ENCODE measurements at regions not wholly inside any gene's neighbourhood (a gene's known extent, or its start where the extent isn't known, plus 50 kb on each side); places are given as distances from the start of the nearest gene placed in this dataset.

DNA sequence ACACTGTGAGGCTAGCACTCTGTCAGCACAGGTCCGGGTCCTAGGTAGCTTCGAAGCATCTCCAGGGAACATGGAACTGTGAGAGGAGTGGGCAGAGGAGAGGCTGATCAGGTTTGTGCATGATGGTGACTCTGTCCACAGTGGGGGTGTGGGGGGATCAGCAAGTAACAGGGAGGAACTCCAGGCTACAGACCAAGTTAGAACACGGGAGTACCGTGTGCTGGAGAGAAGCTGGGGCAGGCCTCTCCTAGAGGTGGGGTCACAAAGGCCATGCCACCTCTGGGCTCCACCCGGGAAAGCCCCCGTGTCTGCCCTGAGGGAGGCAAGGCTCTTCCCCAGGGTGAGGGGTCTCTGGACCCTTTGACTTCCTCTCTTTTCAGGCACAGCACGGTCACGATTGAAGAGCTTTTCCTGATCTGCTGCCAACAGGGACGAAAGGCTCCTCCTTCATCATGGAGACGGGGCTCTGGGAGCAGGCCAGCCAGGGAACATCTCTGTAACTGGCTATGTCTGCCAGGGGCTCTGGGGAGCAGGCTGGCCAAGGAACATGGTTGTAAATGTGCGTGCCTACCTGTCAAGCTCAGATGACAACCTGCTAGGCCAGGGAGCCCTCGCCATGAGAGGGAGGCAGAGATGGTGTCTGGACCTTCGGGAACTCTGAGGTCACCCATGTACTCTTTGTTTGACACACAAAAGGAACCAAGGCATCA is 1476.1 kb downstream of the BRD1 start:
- TF ChIP-seq CREB1 (CRISPR knock-in tag; IDR thresholded peaks at IDR 0.05; ENCODE audit: low read depth) (no peak), POLR2AphosphoS5 (IDR thresholded peaks at IDR 0.05; ENCODE audit: low read depth) (no peak), EZH2 (IDR thresholded peaks at IDR 0.05; ENCODE audit: low read depth, unreplicated experiment) (no peak), JUNB (IDR thresholded peaks at IDR 0.05; ENCODE audit: unreplicated experiment) (no peak)
- TF ChIP-seq, protein P1, sequence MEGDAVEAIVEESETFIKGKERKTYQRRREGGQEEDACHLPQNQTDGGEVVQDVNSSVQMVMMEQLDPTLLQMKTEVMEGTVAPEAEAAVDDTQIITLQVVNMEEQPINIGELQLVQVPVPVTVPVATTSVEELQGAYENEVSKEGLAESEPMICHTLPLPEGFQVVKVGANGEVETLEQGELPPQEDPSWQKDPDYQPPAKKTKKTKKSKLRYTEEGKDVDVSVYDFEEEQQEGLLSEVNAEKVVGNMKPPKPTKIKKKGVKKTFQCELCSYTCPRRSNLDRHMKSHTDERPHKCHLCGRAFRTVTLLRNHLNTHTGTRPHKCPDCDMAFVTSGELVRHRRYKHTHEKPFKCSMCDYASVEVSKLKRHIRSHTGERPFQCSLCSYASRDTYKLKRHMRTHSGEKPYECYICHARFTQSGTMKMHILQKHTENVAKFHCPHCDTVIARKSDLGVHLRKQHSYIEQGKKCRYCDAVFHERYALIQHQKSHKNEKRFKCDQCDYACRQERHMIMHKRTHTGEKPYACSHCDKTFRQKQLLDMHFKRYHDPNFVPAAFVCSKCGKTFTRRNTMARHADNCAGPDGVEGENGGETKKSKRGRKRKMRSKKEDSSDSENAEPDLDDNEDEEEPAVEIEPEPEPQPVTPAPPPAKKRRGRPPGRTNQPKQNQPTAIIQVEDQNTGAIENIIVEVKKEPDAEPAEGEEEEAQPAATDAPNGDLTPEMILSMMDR (conservative IDR thresholded peaks at IDR 0.05; ENCODE audit: low read depth in 2 of 2): no peak

All from GM23338 (cell line).